HUES64 (cell line): ENCODE measurements at regions not wholly inside any gene's neighbourhood (a gene's known extent, or its start where the extent isn't known, plus 50 kb on each side); places are given as distances from the start of the nearest gene placed in this dataset.

Experiments
- H3K27ac ChIP-seq: 2 replicates; pipeline ENCODE4 v1.7.0; 2013; ENCODE audit warnings: low read depth, low read length, inconsistent platforms
- H3K27me3 ChIP-seq: 2 replicates; pipeline ENCODE4 v1.6.1; 2013; ENCODE audit warnings: mild to moderate bottlenecking, low read length; ENCODE audit not compliant: insufficient read depth
- H3K36me3 ChIP-seq: 2 replicates; pipeline ENCODE4 v1.6.1; 2013; ENCODE audit warnings: mild to moderate bottlenecking, low read length; ENCODE audit not compliant: insufficient read depth
- H3K4me1 ChIP-seq: 2 replicates; pipeline ENCODE4 v1.6.1; 2013; ENCODE audit warnings: mild to moderate bottlenecking, low read length, moderate library complexity; ENCODE audit not compliant: insufficient read depth
- H3K4me3 ChIP-seq: 2 replicates; pipeline ENCODE4 v1.5.1; 2013; ENCODE audit warnings: mild to moderate bottlenecking, low read length, moderate library complexity
- H3K9ac ChIP-seq: 2 replicates; pipeline ENCODE4 v1.6.1; 2013; ENCODE audit warnings: mild to moderate bottlenecking, low read depth, low read length
- H3K9me3 ChIP-seq: 2 replicates; pipeline ENCODE4 v1.6.1; 2013; ENCODE audit warnings: low read depth, low read length; ENCODE audit not compliant: insufficient read depth
- WGBS: fragments of 150-250, 120-280 bp; methylation state at CpG from one replicate; pipeline ENCODE4 v1.1.7; 2013; ENCODE audit warnings: missing lambda C conversion rate; 5-methylcytosine and 5-hydroxymethylcytosine counted together

GRCh38 chr2:19667085-19667484 is 234.7 kb downstream of the TTC32 start:
- Histone ChIP-seq H3K9ac (no peak overlapping the region), H3K9me3 (no peaks in the 10 kb centered on the region), H3K36me3 (no peaks in the 10 kb centered on the region), H3K27ac (no peak overlapping the region), H3K27me3 (no peaks in the 10 kb centered on the region), H3K4me1 (no peaks in the 10 kb centered on the region; the same call in 1 of the 2 replicates), H3K4me3 (no peak overlapping the region)
- 88% methylated on average over 3 of the region's 3 CpGs for WGBS

GRCh38 chr2:19664646-19665045 is 237.1 kb downstream of the TTC32 start:
- H3K9ac ChIP-seq, result no peak overlapping the region
- WGBS, result 83% methylated on average over 3 of the region's 4 CpGs
- no peak overlapping the region for H3K27ac ChIP-seq
- H3K4me3 ChIP-seq, result no peak overlapping the region
- H3K4me1 ChIP-seq, result no peaks in the 10 kb centered on the region; the same call in 1 of the 2 replicates
- no peaks in the 10 kb centered on the region for H3K9me3 ChIP-seq
- H3K27me3 ChIP-seq, result no peaks in the 10 kb centered on the region
- H3K36me3 ChIP-seq, result no peaks in the 10 kb centered on the region

GRCh38 chr2:19659024-19659792 is 242.6 kb downstream of the TTC32 start:
- H3K9me3 ChIP-seq, result no peaks in the 10 kb centered on the region
- 91% methylated on average over 3 of the region's 3 CpGs for WGBS

GRCh38 chr2:19656011-19656410 is 245.8 kb downstream of the TTC32 start:
- Histone ChIP-seq H3K27ac (no peak overlapping the region), H3K9ac (no peak overlapping the region), H3K36me3 (no peaks in the 10 kb centered on the region), H3K27me3 (no peaks in the 10 kb centered on the region), H3K4me1 (no peaks in the 10 kb centered on the region), H3K4me3 (no peak overlapping the region), H3K9me3 (no peaks in the 10 kb centered on the region)
- 91% methylated on average over 1 of the region's 1 CpG for WGBS

More at GRCh38 chr2:19659024-19659792, 242.6 kb downstream of the TTC32 start:
- H3K4me3 ChIP-seq, result no peak overlapping the region
- H3K9ac ChIP-seq, result no peak overlapping the region
- H3K27ac ChIP-seq, result no peak overlapping the region
- no peaks in the 10 kb centered on the region for H3K4me1 ChIP-seq
- no peaks in the 10 kb centered on the region for H3K36me3 ChIP-seq
- H3K27me3 ChIP-seq, result no peaks in the 10 kb centered on the region

- no peaks in the 10 kb centered on the region for H3K9me3 ChIP-seq
- no peak overlapping the region for H3K9ac ChIP-seq
- no peaks in the 10 kb centered on the region for H3K36me3 ChIP-seq
- no peak overlapping the region for H3K4me3 ChIP-seq
- no peaks in the 10 kb centered on the region for H3K4me1 ChIP-seq
- WGBS, result 94% methylated on average over 9 of the region's 9 CpGs
- no peaks in the 10 kb centered on the region for H3K27me3 ChIP-seq
- H3K27ac ChIP-seq, result no peak overlapping the region
These were observed 247.3 kb downstream of the TTC32 start for GRCh38 chr2:19654310-19655090.

- H3K9me3 ChIP-seq, result no peaks in the 10 kb centered on the region
- no peak overlapping the region for H3K9ac ChIP-seq
- H3K36me3 ChIP-seq, result no peaks in the 10 kb centered on the region
- H3K27me3 ChIP-seq, result no peaks in the 10 kb centered on the region
- no peaks in the 10 kb centered on the region for H3K4me1 ChIP-seq
- H3K27ac ChIP-seq, result no peak overlapping the region
- no peak overlapping the region for H3K4me3 ChIP-seq
- WGBS, result 92% methylated on average over 10 of the region's 10 CpGs
These were observed 248.3 kb downstream of the TTC32 start for GRCh38 chr2:19653509-19653908.

- no peaks in the 10 kb centered on the region for H3K9me3 ChIP-seq
- 88% methylated on average over 1 of the region's 1 CpG for WGBS
- H3K27ac ChIP-seq, result no peak overlapping the region
- no peak overlapping the region for H3K9ac ChIP-seq
- no peak overlapping the region for H3K4me3 ChIP-seq
- no peaks in the 10 kb centered on the region for H3K36me3 ChIP-seq
- H3K4me1 ChIP-seq, result no peaks in the 10 kb centered on the region
- no peaks in the 10 kb centered on the region for H3K27me3 ChIP-seq
These were observed 249.0 kb downstream of the TTC32 start for GRCh38 chr2:19652811-19653210.

GRCh38 chr2:19651466-19651865 is 250.3 kb downstream of the TTC32 start:
- no peaks in the 10 kb centered on the region for H3K36me3 ChIP-seq
- no peaks in the 10 kb centered on the region for H3K9me3 ChIP-seq
- H3K27me3 ChIP-seq, result no peaks in the 10 kb centered on the region
- WGBS, result 87% methylated on average over 4 of the region's 4 CpGs
- no peak overlapping the region for H3K9ac ChIP-seq
- H3K4me1 ChIP-seq, result no peaks in the 10 kb centered on the region
- no peak overlapping the region for H3K4me3 ChIP-seq
- H3K27ac ChIP-seq, result no peak overlapping the region

- Histone ChIP-seq H3K4me1 (no peaks in the 10 kb centered on the region), H3K36me3 (no peaks in the 10 kb centered on the region), H3K27me3 (no peaks in the 10 kb centered on the region), H3K27ac (no peak overlapping the region), H3K9ac (no peak overlapping the region), H3K4me3 (no peak overlapping the region), H3K9me3 (no peaks in the 10 kb centered on the region)
- 78% methylated on average over 8 of the region's 8 CpGs for WGBS
These were observed 251.9 kb downstream of the TTC32 start for GRCh38 chr2:19649785-19650380.

- Histone ChIP-seq H3K36me3 (no peaks in the 10 kb centered on the region), H3K9me3 (no peaks in the 10 kb centered on the region), H3K27ac (no peak overlapping the region), H3K27me3 (no peaks in the 10 kb centered on the region), H3K4me3 (no peak overlapping the region), H3K9ac (no peak overlapping the region), H3K4me1 (no peaks in the 10 kb centered on the region)
- WGBS, result 92% methylated on average over 1 of the region's 1 CpG
These were observed 252.6 kb downstream of the TTC32 start for GRCh38 chr2:19649142-19649541.

- Histone ChIP-seq H3K36me3 (no peaks in the 10 kb centered on the region), H3K9me3 (no peaks in the 10 kb centered on the region), H3K9ac (no peak overlapping the region), H3K27me3 (no peaks in the 10 kb centered on the region), H3K4me1 (no peaks in the 10 kb centered on the region), H3K4me3 (no peak overlapping the region), H3K27ac (no peak overlapping the region)
- 92% methylated on average over 1 of the region's 1 CpG for WGBS
These were observed 253.2 kb downstream of the TTC32 start for GRCh38 chr2:19648583-19648982.
